H7 (cell line): ENCODE measurements at regions not wholly inside any gene's neighbourhood (a gene's known extent, or its start where the extent isn't known, plus 50 kb on each side); places are given as distances from the start of the nearest gene placed in this dataset.
A peak's percentile ranks its signal among the peaks of the same experiment; 100 is the strongest.
"Not testable (repeated sequence)": the region's sequence is repeated elsewhere in the genome, so short reads cannot be mapped to it uniquely, and the experiment has no call there.

ENCODE experiments used
- DNase-seq: peaks from one replicate; pipeline ENCODE4 v3.0.0; 2012
- H3K27me3 ChIP-seq: 2 replicates; pipeline ENCODE4 v1.6.0; 2011; ENCODE audit warnings: mild to moderate bottlenecking, low read length; ENCODE audit not compliant: control insufficient read depth, insufficient read depth
- H3K36me3 ChIP-seq: replicated peaks from 2 replicates; pipeline ENCODE4 v1.5.1; 2011; ENCODE audit warnings: low read length; ENCODE audit not compliant: control insufficient read depth, insufficient read depth
- H3K4me3 ChIP-seq: 2 replicates; pipeline ENCODE4 v1.5.1; 2011; ENCODE audit warnings: low read depth, mild to moderate bottlenecking, control low read depth, low read length, moderate library complexity; ENCODE audit not compliant: insufficient read depth

- H3K4me3 ChIP-seq = no peak overlapping the region
- no peak for DNase-seq
- no peaks in the 10 kb centered on the region for H3K36me3 ChIP-seq
- H3K27me3 ChIP-seq = no peaks in the 10 kb centered on the region
Observed at GRCh38 chr3:145248928-145249327, 912.1 kb downstream of the PLOD2 start.

GRCh38 chr3:145251311-145251710, 909.7 kb downstream of the PLOD2 start:
- H3K4me3 ChIP-seq = no peak overlapping the region
- no peak for DNase-seq
- H3K36me3 ChIP-seq = no peaks in the 10 kb centered on the region
- H3K27me3 ChIP-seq = no peaks in the 10 kb centered on the region

GRCh38 chr3:145257967-145258366, 903.0 kb downstream of the PLOD2 start:
- H3K4me3 ChIP-seq, DNase-seq, H3K36me3 ChIP-seq, H3K27me3 ChIP-seq: not testable (repeated sequence)

GRCh38 chr3:145259166-145259880, 901.7 kb downstream of the PLOD2 start:
- Histone ChIP-seq H3K36me3 (no peaks in the 10 kb centered on the region), H3K27me3 (no peaks in the 10 kb centered on the region), H3K4me3 (no peak overlapping the region)
- peak; percentile 4 for DNase-seq

- not testable (repeated sequence) for DNase-seq, H3K27me3 ChIP-seq, H3K4me3 ChIP-seq, H3K36me3 ChIP-seq
Observed at GRCh38 chr3:145263458-145263857, 897.5 kb downstream of the PLOD2 start.

- Histone ChIP-seq H3K36me3 (no peaks in the 10 kb centered on the region), H3K27me3 (no peaks in the 10 kb centered on the region), H3K4me3 (no peak overlapping the region)
- peak; percentile 2 for DNase-seq
Observed at GRCh38 chr3:145266368-145266767, 894.6 kb downstream of the PLOD2 start.

- H3K27me3 ChIP-seq = no peaks in the 10 kb centered on the region
- no peaks in the 10 kb centered on the region for H3K36me3 ChIP-seq
- DNase-seq = no peak
- H3K4me3 ChIP-seq = no peak overlapping the region
Observed at GRCh38 chr3:145269106-145269505, 891.9 kb downstream of the PLOD2 start.

- DNase-seq = no peak
- H3K27me3 ChIP-seq = no peaks in the 10 kb centered on the region
- no peaks in the 10 kb centered on the region for H3K36me3 ChIP-seq
- H3K4me3 ChIP-seq = no peak overlapping the region
Observed at GRCh38 chr3:145272684-145273083, 888.3 kb downstream of the PLOD2 start.

GRCh38 chr3:145282505-145282904, 878.5 kb downstream of the PLOD2 start:
- H3K27me3 ChIP-seq = no peaks in the 10 kb centered on the region
- DNase-seq = no peak
- no peak overlapping the region for H3K4me3 ChIP-seq
- no peaks in the 10 kb centered on the region for H3K36me3 ChIP-seq

- Histone ChIP-seq H3K4me3 (no peak overlapping the region), H3K27me3 (no peaks in the 10 kb centered on the region), H3K36me3 (no peaks in the 10 kb centered on the region)
- DNase-seq = no peak
Observed at GRCh38 chr3:145286937-145287336, 874.0 kb downstream of the PLOD2 start.

- H3K4me3 ChIP-seq = no peak overlapping the region
- no peaks in the 10 kb centered on the region for H3K36me3 ChIP-seq
- no peak for DNase-seq
- H3K27me3 ChIP-seq = no peaks in the 10 kb centered on the region
Observed at GRCh38 chr3:145290010-145290409, 871.0 kb downstream of the PLOD2 start.

- Histone ChIP-seq H3K27me3 (no peaks in the 10 kb centered on the region), H3K36me3 (no peaks in the 10 kb centered on the region), H3K4me3 (no peak overlapping the region)
- no peak for DNase-seq
Observed at GRCh38 chr3:145294572-145294971, 866.4 kb downstream of the PLOD2 start.

GRCh38 chr3:145307272-145307671, 853.7 kb downstream of the PLOD2 start:
- no peak for DNase-seq
- Histone ChIP-seq H3K4me3 (no peak overlapping the region), H3K36me3 (no peaks in the 10 kb centered on the region), H3K27me3 (no peaks in the 10 kb centered on the region)

- Histone ChIP-seq H3K4me3 (no peak overlapping the region), H3K27me3 (no peaks in the 10 kb centered on the region)
Observed at GRCh38 chr3:145313751-145314150, 847.2 kb downstream of the PLOD2 start.

GRCh38 chr3:145316253-145316652, 844.7 kb downstream of the PLOD2 start:
- H3K4me3 ChIP-seq, H3K36me3 ChIP-seq, H3K27me3 ChIP-seq, DNase-seq: not testable (repeated sequence)

More at GRCh38 chr3:145313751-145314150, 847.2 kb downstream of the PLOD2 start:
- no peaks in the 10 kb centered on the region for H3K36me3 ChIP-seq
- DNase-seq = no peak

GRCh38 chr3:145326666-145327065, 834.3 kb downstream of the PLOD2 start:
- no peaks in the 10 kb centered on the region for H3K27me3 ChIP-seq
- no peak overlapping the region for H3K4me3 ChIP-seq
- no peak for DNase-seq
- no peaks in the 10 kb centered on the region for H3K36me3 ChIP-seq
